ENCODE measurements at regions not wholly inside any gene's neighbourhood (a gene's known extent, or its start where the extent isn't known, plus 50 kb on each side); places are given as distances from the start of the nearest gene placed in this dataset.

- TF ChIP-seq POLR2AphosphoS5 (IDR thresholded peaks at IDR 0.05; ENCODE audit: low read depth, low read length) (no peak), TAF1 (IDR thresholded peaks at IDR 0.05; ENCODE audit: borderline replicate concordance, insufficient read depth, low read length) (no peak), REST (IDR thresholded peaks at IDR 0.05; ENCODE audit: insufficient read depth in 1 of 2, low read depth in 2 of 2, low read length in 2 of 2) (no peak), SIN3A (IDR thresholded peaks at IDR 0.05; ENCODE audit: borderline replicate concordance, insufficient read depth, low read length) (no peak)
Measured at GRCh38 chr10:43796781-43797180, 148.1 kb upstream of the ZNF32 start.
